Prostate gland (tissue), 2 donors: ENCODE measurements at regions not wholly inside any gene's neighbourhood (a gene's known extent, or its start where the extent isn't known, plus 50 kb on each side); places are given as distances from the start of the nearest gene placed in this dataset.

ENCODE experiments used
- CTCF ChIP-seq, 4 experiments: fragments of 200-600 bp in 2 of 4; fragments of 450-650 bp in 2 of 4; sonication (generic) in 2 of 4; IDR thresholded peaks; 1 replicate in 3 of 4; 2 replicates in 1 of 4; pipeline ENCODE4 v1.5.1; 2016 to 2019; ENCODE audit warnings: antibody characterized with exemption in 4 of 4, mild to moderate bottlenecking in 2 of 4, moderate library complexity in 2 of 4
- POLR2AphosphoS5 ChIP-seq: sonication (generic); formaldehyde crosslinking; IDR thresholded peaks from one replicate; pipeline ENCODE4 v1.6.1; 2017; ENCODE audit warnings: antibody characterized with exemption

DNA sequence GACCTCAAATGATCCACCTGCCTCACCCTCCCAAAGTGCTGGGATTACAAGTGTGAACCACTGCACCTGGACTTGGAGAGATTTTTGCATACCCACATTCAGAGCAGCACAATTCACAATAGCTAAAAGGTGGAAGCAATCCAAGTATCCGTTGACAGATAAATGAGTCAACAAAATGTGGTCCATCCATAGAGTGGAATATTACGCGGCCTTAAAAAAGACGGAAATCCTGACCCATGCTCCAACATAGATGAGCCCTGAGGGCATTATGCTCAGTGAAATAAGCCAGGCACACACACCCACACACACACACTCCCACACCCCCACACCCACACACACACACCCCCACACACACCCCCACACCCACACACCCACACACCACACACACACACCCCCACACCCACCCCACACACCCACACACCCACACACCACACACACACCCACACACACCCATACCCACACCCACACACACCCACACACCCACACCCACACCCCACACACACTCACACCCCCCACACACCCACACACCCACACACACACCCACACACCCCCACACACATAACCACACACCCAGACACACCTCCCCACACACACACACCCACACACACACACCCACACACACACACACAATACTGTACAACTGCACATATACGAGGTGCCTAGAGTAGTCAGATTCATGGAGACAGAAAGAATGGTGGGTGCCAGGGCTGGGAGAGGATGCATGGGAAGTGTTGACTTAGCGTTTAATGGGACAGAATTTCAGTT is 124.7 kb downstream of the FOXL1 start:
- no peak for TF ChIP-seq CTCF (IDR thresholded peaks at IDR 0.05)
- no peak for TF ChIP-seq POLR2AphosphoS5
